Neural progenitor cell (in vitro differentiated cells): ENCODE measurements at regions not wholly inside any gene's neighbourhood (a gene's known extent, or its start where the extent isn't known, plus 50 kb on each side); places are given as distances from the start of the nearest gene placed in this dataset.

Source experiments
- DNase-seq: peaks from one replicate; pipeline ENCODE4 v3.0.0-alpha.2; 2016; ENCODE audit warnings: low spot score
- H2AFZ ChIP-seq: fragments of 200-600 bp; sonication (generic); replicated peaks from 2 replicates; pipeline ENCODE4 v1.6.1; 2016; ENCODE audit warnings: antibody characterized with exemption
- H3F3A ChIP-seq: fragments of 200-600 bp; sonication (generic); 2 replicates; pipeline ENCODE4 v1.6.1; 2016; ENCODE audit warnings: antibody characterized with exemption, low read depth
- H3K27ac ChIP-seq: fragments of 200-600 bp; sonication (generic); 2 replicates; pipeline ENCODE4 v1.5.1; 2016; ENCODE audit warnings: mild to moderate bottlenecking
- H3K27me3 ChIP-seq: fragments of 200-600 bp; sonication (generic); 2 replicates; pipeline ENCODE4 v1.6.1; 2016; ENCODE audit warnings: mild to moderate bottlenecking, moderate library complexity
- H3K36me3 ChIP-seq: fragments of 200-600 bp; sonication (generic); 2 replicates; pipeline ENCODE4 v1.5.1; 2016
- H3K4me1 ChIP-seq: fragments of 200-600 bp; sonication (generic); 2 replicates; pipeline ENCODE4 v1.6.1; 2016; ENCODE audit warnings: mixed run types
- H3K4me2 ChIP-seq: fragments of 200-600 bp; sonication (generic); 2 replicates; pipeline ENCODE4 v1.6.1; 2016
- H3K4me3 ChIP-seq: fragments of 200-600 bp; sonication (generic); 2 replicates; pipeline ENCODE4 v1.5.1; 2016
- H3K79me2 ChIP-seq: fragments of 200-600 bp; sonication (generic); 2 replicates; pipeline ENCODE4 v1.6.1; 2016; ENCODE audit warnings: low read depth
- H3K9ac ChIP-seq: fragments of 200-600 bp; sonication (generic); 2 replicates; pipeline ENCODE4 v1.6.1; 2016
- H3K9me3 ChIP-seq: fragments of 200-600 bp; sonication (generic); 2 replicates; pipeline ENCODE4 v1.5.1; 2016; ENCODE audit warnings: low read depth
- H4K20me1 ChIP-seq: fragments of 200-600 bp; sonication (generic); 2 replicates; pipeline ENCODE4 v1.6.1; 2016; ENCODE audit warnings: low read depth
- H3K27ac Mint-ChIP-seq: 3 replicates; pipeline ENCODE4 v1.8.0; 2021; ENCODE audit warnings: mixed read lengths
- H3K27me3 Mint-ChIP-seq: 2 replicates; pipeline ENCODE4 v1.8.0; 2022; ENCODE audit warnings: low read depth, mild to moderate bottlenecking, inconsistent platforms, moderate library complexity, mixed read lengths; ENCODE audit not compliant: insufficient read depth
- H3K36me3 Mint-ChIP-seq: 3 replicates; pipeline ENCODE4 v1.8.0; 2021; ENCODE audit warnings: mixed read lengths
- H3K4me1 Mint-ChIP-seq: 3 replicates; pipeline ENCODE4 v1.8.0; 2021; ENCODE audit warnings: mixed read lengths
- H3K4me3 Mint-ChIP-seq: 3 replicates; pipeline ENCODE4 v1.8.0; 2021; ENCODE audit warnings: mild to moderate bottlenecking, moderate library complexity, mixed read lengths
- H3K9me3 Mint-ChIP-seq: 3 replicates; pipeline ENCODE4 v1.8.0; 2020; ENCODE audit warnings: mixed read lengths
- CTCF ChIP-seq: fragments of 200-600 bp; sonication (generic); IDR thresholded peaks from 2 replicates; pipeline ENCODE4 v1.5.1; 2017; ENCODE audit warnings: antibody characterized with exemption, mild to moderate bottlenecking
- EZH2 ChIP-seq: fragments of 200-600 bp; sonication (generic); IDR thresholded peaks from 2 replicates; pipeline ENCODE4 v1.6.1; 2017; ENCODE audit warnings: antibody characterized with exemption, mild to moderate bottlenecking, moderate library complexity
- EZH2phosphoT487 ChIP-seq: fragments of 200-600 bp; sonication (generic); IDR thresholded peaks from 2 replicates; pipeline ENCODE4 v1.6.1; 2017; ENCODE audit warnings: antibody characterized with exemption

DNA sequence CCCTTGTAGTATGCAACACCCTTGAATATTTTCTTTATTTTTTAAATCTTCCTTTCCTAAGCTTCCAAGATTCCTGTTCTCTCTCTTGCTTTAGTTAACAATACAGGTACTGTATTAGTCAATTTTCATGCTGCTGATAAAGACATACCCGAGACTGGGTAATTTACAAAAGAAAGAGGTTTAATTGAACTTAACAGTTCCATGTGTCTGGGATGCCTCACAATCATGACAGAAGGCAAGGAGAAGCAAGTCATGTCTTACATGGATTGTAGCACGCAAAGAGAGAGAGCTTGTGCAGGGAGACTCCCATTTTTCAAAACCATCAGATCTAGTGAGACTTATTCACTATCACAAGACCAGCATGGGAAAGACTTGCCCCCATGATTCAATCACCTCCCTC is 1024.3 kb downstream of the PCDH9 start:
- DNase-seq, result no peak
- H3K9ac ChIP-seq, result no peak overlapping the region
- H3K4me1 ChIP-seq, result no peaks in the 10 kb centered on the region
- H3K4me3 Mint-ChIP-seq, result no peak overlapping the region
- no peak overlapping the region for H3K4me3 ChIP-seq
- TF ChIP-seq EZH2 (no peak), EZH2phosphoT487 (no peak), CTCF (no peak)
- H3K36me3 Mint-ChIP-seq, result no peaks in the 10 kb centered on the region
- no peak overlapping the region for H2AFZ ChIP-seq
- no peaks in the 10 kb centered on the region for H4K20me1 ChIP-seq
- no peaks in the 10 kb centered on the region for H3K9me3 Mint-ChIP-seq
- no peaks in the 10 kb centered on the region for H3K4me1 Mint-ChIP-seq
- H3K27me3 Mint-ChIP-seq, result no peaks in the 10 kb centered on the region
- no peak overlapping the region for H3K27ac Mint-ChIP-seq
- no peaks in the 10 kb centered on the region for H3K79me2 ChIP-seq
- H3K9me3 ChIP-seq, result no peaks in the 10 kb centered on the region
- H3K27me3 ChIP-seq, result no peaks in the 10 kb centered on the region
- no peak overlapping the region for H3K4me2 ChIP-seq
- no peak overlapping the region for H3K27ac ChIP-seq
- no peaks in the 10 kb centered on the region for H3F3A ChIP-seq
- H3K36me3 ChIP-seq, result no peaks in the 10 kb centered on the region

- no peaks in the 10 kb centered on the region for H3K36me3 ChIP-seq
- Mint-ChIP-seq H3K4me1 (no peaks in the 10 kb centered on the region), H3K27me3 (no peaks in the 10 kb centered on the region), H3K27ac (no peak overlapping the region), H3K4me3 (no peak overlapping the region), H3K36me3 (no peaks in the 10 kb centered on the region), H3K9me3 (peaks cover 11% of the 10 kb centered on the region)
- H3K9me3 ChIP-seq, result no peaks in the 10 kb centered on the region
- no peak overlapping the region for H3K4me3 ChIP-seq
- DNase-seq, result no peak
- no peak overlapping the region for H3K4me2 ChIP-seq
- H4K20me1 ChIP-seq, result no peaks in the 10 kb centered on the region
- H2AFZ ChIP-seq, result no peak overlapping the region
- H3K79me2 ChIP-seq, result no peaks in the 10 kb centered on the region
- no peak overlapping the region for H3K9ac ChIP-seq
- no peak for TF ChIP-seq CTCF
- TF ChIP-seq EZH2phosphoT487, result peak; percentile 30
- no peak for TF ChIP-seq EZH2
- no peaks in the 10 kb centered on the region for H3K27me3 ChIP-seq
- H3K4me1 ChIP-seq, result no peaks in the 10 kb centered on the region
- H3K27ac ChIP-seq, result no peak overlapping the region
- H3F3A ChIP-seq, result no peaks in the 10 kb centered on the region
Measured at GRCh38 chr13:66200555-66200954, 1029.6 kb downstream of the PCDH9 start.

DNA sequence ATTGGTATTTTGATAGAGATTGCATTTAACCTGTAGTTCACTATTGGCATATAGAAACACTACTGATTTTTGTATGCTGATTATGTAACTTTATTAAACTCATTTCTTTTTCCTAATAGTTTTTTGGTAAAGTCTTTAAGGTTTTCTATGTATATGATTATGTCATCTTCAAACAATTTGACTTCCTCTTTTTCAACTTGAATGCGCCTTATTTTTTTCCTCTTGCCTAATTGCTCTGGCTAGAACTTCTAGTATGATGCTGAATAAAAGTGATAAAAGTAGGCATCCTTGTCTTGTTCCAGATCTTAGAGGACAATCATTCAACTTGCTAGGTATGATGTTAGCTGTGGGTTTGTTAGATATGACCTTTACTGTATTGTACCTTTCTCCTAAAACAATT is 1034.9 kb downstream of the PCDH9 start:
- Histone ChIP-seq H3K36me3 (no peaks in the 10 kb centered on the region), H3K9me3 (no peaks in the 10 kb centered on the region), H3K4me3 (no peak overlapping the region), H3K27ac (no peak overlapping the region), H3F3A (no peaks in the 10 kb centered on the region), H3K79me2 (no peaks in the 10 kb centered on the region), H4K20me1 (no peaks in the 10 kb centered on the region), H3K9ac (no peak overlapping the region), H3K27me3 (no peaks in the 10 kb centered on the region), H3K4me1 (no peaks in the 10 kb centered on the region), H2AFZ (no peak overlapping the region), H3K4me2 (no peak overlapping the region)
- H3K27ac Mint-ChIP-seq, result no peak overlapping the region
- H3K4me1 Mint-ChIP-seq, result no peaks in the 10 kb centered on the region
- H3K9me3 Mint-ChIP-seq, result peaks cover 11% of the 10 kb centered on the region
- no peak overlapping the region for H3K4me3 Mint-ChIP-seq
- H3K27me3 Mint-ChIP-seq, result no peaks in the 10 kb centered on the region
- DNase-seq, result no peak
- no peak for TF ChIP-seq CTCF
- no peak for TF ChIP-seq EZH2
- TF ChIP-seq EZH2phosphoT487, result no peak
- no peaks in the 10 kb centered on the region for H3K36me3 Mint-ChIP-seq

- Histone ChIP-seq H3K4me2 (no peak overlapping the region), H3K36me3 (no peaks in the 10 kb centered on the region), H3K79me2 (no peaks in the 10 kb centered on the region), H4K20me1 (no peaks in the 10 kb centered on the region), H3K9me3 (no peaks in the 10 kb centered on the region), H3K4me1 (no peaks in the 10 kb centered on the region), H3K9ac (no peak overlapping the region), H3K27ac (no peak overlapping the region), H2AFZ (no peak overlapping the region), H3F3A (no peaks in the 10 kb centered on the region), H3K4me3 (no peak overlapping the region), H3K27me3 (no peaks in the 10 kb centered on the region)
- Mint-ChIP-seq H3K4me1 (no peaks in the 10 kb centered on the region), H3K27me3 (no peaks in the 10 kb centered on the region), H3K36me3 (no peaks in the 10 kb centered on the region), H3K9me3 (no peaks in the 10 kb centered on the region), H3K27ac (no peak overlapping the region), H3K4me3 (no peak overlapping the region)
- TF ChIP-seq EZH2phosphoT487 (no peak), EZH2 (no peak), CTCF (no peak)
- DNase-seq, result no peak
Measured at GRCh38 chr13:66189986-66190385, 1040.2 kb downstream of the PCDH9 start.
